ENCODE measurements at regions not wholly inside any gene's neighbourhood (a gene's known extent, or its start where the extent isn't known, plus 50 kb on each side); places are given as distances from the start of the nearest gene placed in this dataset.

DNA sequence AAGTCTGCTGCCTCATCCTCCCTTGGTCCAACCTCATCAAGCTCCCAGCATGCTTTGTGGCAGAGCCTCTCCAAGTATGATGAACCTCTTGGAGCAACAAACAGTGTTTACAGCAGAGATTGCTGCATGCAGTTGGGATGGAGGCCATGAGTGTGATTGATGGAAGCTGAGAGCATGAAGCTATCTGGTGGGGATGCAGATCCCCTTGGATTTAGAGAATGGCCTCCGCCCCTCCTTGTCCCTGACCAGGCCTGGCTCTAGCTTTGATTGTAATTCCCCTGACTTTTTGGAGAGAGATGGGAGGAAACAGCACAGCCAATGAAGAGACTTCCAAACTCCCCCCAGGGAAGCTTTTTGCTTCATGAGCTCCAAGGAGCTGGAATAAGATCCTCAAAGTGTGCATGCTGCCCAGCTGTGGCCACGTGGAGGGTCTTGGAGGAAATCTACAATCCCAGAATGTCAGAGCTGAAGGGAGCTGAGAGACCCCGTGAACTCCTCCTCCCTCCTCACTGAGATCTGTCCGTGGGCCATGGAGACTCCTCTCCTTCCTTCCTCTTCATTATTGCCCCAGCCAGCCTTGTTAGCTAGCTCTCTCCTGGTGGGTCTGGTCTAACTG, 165.3 kb upstream of the USP24 start:
- TF ChIP-seq, protein P1, sequence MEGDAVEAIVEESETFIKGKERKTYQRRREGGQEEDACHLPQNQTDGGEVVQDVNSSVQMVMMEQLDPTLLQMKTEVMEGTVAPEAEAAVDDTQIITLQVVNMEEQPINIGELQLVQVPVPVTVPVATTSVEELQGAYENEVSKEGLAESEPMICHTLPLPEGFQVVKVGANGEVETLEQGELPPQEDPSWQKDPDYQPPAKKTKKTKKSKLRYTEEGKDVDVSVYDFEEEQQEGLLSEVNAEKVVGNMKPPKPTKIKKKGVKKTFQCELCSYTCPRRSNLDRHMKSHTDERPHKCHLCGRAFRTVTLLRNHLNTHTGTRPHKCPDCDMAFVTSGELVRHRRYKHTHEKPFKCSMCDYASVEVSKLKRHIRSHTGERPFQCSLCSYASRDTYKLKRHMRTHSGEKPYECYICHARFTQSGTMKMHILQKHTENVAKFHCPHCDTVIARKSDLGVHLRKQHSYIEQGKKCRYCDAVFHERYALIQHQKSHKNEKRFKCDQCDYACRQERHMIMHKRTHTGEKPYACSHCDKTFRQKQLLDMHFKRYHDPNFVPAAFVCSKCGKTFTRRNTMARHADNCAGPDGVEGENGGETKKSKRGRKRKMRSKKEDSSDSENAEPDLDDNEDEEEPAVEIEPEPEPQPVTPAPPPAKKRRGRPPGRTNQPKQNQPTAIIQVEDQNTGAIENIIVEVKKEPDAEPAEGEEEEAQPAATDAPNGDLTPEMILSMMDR (IDR thresholded peaks at IDR 0.05; ENCODE audit: low read depth, low read length) = no peak
- no peaks in the 10 kb centered on the region for H3K36me3 ChIP-seq
- H3K27me3 ChIP-seq = no peaks in the 10 kb centered on the region
- H3K4me1 ChIP-seq = no peaks in the 10 kb centered on the region
- H3K4me3 ChIP-seq (ENCODE audit: low read depth, low read length) = no peak overlapping the region
- H3K9me3 ChIP-seq = no peaks in the 10 kb centered on the region
- DNase-seq = no peak

DNA sequence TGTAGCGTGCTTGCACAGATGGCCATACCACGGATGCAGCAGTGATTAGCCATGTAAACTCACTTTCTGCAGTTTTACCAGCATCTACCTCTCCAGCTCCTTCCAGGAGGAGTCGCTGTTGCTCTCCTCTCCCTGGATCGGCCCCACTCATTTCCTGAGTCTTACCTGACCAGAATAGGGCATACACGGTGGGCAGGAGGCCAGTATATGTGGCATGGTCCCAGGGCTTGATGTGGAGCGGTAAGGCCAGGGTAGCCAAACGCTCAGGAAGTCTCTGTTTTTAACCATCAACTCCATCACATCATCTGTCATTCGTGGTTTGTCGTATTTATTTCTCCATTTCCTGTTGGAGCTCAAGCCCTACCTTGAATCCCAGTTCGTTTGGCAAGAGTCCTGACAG, 163.4 kb upstream of the USP24 start:
- Histone ChIP-seq H3K4me3 (ENCODE audit: low read depth, low read length) (no peak overlapping the region), H3K36me3 (no peaks in the 10 kb centered on the region), H3K27me3 (no peaks in the 10 kb centered on the region), H3K4me1 (no peaks in the 10 kb centered on the region), H3K9me3 (no peaks in the 10 kb centered on the region)
- TF ChIP-seq, protein P1 (IDR thresholded peaks at IDR 0.05; ENCODE audit: low read depth, low read length) = peak; percentile 29
- DNase-seq = peak; percentile 12

DNA sequence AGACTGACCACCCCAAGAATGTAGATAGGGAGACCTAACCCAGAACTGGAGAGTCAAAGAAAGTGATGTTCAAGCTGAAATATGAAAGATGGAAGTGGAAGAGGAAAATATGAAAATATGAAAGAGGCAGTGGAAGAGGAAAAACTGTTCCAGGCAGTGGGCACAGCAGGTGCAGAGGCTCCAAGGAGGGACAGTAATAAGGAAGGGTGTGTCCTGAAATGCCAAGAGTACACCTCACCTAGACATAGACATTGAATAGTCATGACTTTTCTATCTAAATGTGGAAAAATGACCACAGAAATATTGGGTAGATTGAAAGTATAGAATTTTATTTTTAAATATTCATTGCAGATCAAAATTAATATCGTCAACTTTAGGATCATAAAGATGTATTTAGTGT, 161.7 kb upstream of the USP24 start:
- Histone ChIP-seq H3K9me3 (no peaks in the 10 kb centered on the region), H3K36me3 (no peaks in the 10 kb centered on the region), H3K4me3 (ENCODE audit: low read depth, low read length) (no peak overlapping the region), H3K4me1 (no peaks in the 10 kb centered on the region), H3K27me3 (no peaks in the 10 kb centered on the region)
- TF ChIP-seq, protein P1 (IDR thresholded peaks at IDR 0.05; ENCODE audit: low read depth, low read length) = no peak
- no peak for DNase-seq

DNA sequence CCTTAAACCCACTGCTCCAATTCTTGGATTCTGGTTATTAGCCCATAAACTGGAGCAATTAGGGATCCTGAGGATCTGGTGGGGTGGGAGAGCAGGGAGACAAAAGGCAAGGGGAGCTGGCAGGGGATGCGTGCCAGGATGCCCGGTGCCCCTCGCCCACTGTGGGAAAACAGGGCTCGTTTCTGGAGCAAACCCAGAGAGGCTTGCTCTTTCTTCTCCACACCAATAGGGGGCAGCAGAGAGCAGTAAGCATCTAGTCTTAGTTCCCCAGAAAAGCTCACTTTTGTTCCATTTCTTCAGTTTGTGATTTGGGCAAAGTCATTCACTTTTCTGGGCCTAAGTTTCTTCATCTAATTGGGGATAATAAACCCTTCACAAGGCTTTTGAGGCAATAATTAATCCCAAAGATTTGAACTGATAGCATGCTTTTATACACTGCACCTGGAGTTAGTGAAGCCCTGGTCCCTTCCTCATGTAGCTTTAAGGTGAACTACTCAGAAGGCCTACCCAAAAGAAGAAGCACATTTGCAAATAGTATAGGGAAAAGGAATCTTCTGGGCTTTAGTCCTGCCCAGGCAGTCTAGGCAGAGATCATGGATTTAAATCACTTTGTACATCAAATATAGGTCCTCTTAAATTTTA, 160.6 kb upstream of the USP24 start:
- Histone ChIP-seq H3K36me3 (no peaks in the 10 kb centered on the region), H3K27me3 (no peaks in the 10 kb centered on the region), H3K9me3 (no peaks in the 10 kb centered on the region), H3K4me1 (no peaks in the 10 kb centered on the region), H3K4me3 (ENCODE audit: low read depth, low read length) (no peak overlapping the region)
- TF ChIP-seq, protein P1 (IDR thresholded peaks at IDR 0.05; ENCODE audit: low read depth, low read length) = peak; percentile 77
- DNase-seq = peak; percentile 30

DNA sequence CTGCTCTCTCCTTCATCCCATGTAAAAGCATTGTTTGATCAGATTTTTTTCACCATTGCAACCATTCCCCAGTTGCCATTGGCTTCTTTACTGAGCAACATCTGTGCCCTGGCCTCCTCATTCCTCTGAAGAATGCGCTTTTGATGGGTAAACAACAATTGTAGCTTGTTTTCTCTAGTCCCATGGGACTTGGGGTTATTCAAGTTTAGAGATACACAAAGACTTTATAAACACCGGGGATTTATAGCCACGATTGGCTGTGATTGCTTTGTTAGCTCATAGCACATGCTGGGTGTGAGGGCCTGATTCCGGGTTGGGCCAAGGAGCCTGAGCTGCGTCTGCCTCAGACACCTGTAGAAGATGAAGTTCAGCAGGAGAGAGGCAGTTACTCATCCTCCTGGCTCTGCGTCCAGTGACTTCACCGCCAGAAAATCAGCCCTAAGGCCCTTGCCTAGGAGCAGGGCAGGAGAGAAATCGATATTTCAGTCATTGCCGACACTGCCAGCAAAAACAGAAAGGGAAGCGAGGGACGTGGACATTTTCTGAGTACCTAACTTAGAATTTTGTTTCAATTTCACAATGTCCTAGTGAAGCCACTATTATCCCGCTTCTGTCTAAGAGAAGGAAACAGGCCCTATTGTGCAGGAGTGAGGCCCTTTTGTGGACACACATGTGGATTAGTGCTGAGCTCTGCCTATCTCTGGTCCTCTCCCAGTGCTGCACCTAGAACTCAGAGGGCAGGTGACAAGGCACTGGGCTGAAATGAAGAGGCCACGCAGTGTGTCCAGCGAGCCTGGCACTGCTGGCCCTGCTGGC, 159.8 kb upstream of the USP24 start:
- H3K4me1 ChIP-seq = no peaks in the 10 kb centered on the region
- no peak for DNase-seq
- H3K36me3 ChIP-seq = no peaks in the 10 kb centered on the region
- no peaks in the 10 kb centered on the region for H3K27me3 ChIP-seq
- no peak overlapping the region for H3K4me3 ChIP-seq (ENCODE audit: low read depth, low read length)
- TF ChIP-seq, protein P1 (IDR thresholded peaks at IDR 0.05; ENCODE audit: low read depth, low read length) = no peak
- H3K9me3 ChIP-seq = no peaks in the 10 kb centered on the region

DNA sequence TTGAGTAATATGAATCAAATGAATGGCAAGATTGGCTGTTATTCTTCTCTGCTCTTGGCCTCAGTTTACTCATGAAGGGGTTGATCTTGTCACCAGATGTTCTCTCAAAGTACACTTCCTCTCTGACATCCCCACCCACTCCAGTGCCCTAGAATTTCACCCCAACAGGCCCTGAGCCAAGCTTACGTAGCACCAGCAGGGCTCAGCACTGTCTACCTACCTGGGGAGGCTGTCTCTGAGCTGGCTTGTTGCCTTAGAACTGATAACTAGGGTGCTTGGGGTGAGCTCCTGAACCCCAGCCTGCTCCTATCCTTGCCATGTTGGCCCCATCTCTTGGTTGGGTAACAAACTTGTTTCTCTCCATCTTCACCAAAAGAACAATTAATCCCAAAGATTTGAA, 159.1 kb upstream of the USP24 start:
- no peak overlapping the region for H3K4me3 ChIP-seq (ENCODE audit: low read depth, low read length)
- TF ChIP-seq, protein P1 (IDR thresholded peaks at IDR 0.05; ENCODE audit: low read depth, low read length) = no peak
- no peaks in the 10 kb centered on the region for H3K9me3 ChIP-seq
- no peaks in the 10 kb centered on the region for H3K4me1 ChIP-seq
- DNase-seq = no peak
- no peaks in the 10 kb centered on the region for H3K36me3 ChIP-seq
- H3K27me3 ChIP-seq = no peaks in the 10 kb centered on the region
